Amniotic stem cell (primary cell): ENCODE measurements at regions not wholly inside any gene's neighbourhood (a gene's known extent, or its start where the extent isn't known, plus 50 kb on each side); places are given as distances from the start of the nearest gene placed in this dataset.

Source experiments
- DNase-seq: peaks from one replicate; lab custom pipeline; 2025; lab: John Stamatoyannopoulos, UW

DNA sequence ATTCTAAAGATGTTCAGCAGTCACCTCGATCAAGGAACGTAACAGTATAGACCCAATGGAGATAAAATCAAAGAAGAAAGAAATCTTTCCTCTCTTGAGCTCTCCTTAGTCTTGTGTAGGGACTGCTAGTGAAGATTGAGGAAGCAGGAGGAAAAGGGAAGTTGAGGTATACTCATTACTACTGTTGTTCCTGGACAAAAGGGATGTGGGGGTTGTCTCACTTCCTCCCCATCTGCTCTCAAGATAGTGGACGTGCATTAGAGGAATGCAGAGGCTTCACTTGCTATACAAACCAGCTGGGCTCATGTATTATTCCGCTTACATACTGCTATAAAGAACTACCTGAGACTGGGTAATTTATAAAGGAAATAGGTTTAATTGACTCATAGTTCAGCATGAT is 208.9 kb upstream of the ARHGEF9 start:
- DNase-seq = no peak

DNA sequence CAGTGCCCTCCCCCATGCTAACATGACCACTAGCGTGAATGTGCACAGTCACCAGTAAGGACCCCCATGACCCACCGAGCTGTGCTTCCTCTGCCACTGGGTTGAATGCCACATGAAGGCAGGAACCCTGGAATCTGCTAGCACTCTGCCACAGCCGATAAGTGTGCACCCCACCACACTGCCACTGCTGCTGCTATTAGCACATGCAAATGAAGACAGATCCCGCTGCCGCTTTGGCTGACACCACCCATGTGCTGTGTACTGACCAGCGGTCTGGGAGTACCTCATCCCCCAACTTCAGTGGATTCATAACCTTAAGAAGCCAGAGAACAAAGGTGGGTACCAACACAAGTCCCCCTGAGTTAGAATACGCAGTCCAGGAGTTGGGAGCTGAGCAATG is 200.9 kb upstream of the ARHGEF9 start:
- DNase-seq = no peak

DNA sequence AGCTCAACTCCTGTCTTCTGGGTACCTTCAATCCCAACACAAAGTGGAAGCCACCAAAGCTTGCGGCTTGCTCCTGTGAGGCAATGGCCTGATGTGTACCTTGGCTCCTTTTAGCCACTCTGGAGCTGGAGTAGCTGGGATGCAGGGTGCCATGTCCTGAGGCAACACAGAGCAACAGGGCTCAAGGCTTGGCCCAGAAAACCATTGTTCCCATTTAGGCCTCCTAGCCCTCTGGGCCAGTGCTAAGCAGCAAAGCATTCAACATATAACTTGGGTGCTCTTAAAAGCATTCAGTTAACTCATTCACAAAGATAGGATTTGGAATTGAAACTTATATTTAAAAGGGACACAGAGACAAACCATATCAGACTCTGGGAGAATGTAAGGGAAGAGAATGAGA is 194.5 kb upstream of the ARHGEF9 start:
- DNase-seq = no peak

DNA sequence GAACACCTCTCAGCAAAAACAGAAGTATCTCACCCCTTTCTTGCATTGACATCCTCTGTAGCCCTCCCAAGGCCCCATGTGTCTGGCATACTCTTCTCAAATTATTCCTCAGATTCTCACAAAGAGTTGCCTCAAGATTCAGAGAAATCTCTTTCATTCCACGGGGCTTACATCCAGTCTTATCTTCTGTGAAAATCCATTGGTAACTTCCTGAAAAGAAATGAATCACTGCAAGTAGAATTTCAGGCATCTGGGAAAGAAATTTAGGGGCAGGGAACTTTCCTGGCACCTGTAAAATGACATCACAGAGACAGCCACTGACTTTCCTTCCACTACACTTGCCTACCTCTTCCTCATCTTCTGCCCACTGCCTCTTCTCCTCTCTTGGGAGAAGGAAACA is 182.5 kb upstream of the ARHGEF9 start:
- DNase-seq = no peak

DNA sequence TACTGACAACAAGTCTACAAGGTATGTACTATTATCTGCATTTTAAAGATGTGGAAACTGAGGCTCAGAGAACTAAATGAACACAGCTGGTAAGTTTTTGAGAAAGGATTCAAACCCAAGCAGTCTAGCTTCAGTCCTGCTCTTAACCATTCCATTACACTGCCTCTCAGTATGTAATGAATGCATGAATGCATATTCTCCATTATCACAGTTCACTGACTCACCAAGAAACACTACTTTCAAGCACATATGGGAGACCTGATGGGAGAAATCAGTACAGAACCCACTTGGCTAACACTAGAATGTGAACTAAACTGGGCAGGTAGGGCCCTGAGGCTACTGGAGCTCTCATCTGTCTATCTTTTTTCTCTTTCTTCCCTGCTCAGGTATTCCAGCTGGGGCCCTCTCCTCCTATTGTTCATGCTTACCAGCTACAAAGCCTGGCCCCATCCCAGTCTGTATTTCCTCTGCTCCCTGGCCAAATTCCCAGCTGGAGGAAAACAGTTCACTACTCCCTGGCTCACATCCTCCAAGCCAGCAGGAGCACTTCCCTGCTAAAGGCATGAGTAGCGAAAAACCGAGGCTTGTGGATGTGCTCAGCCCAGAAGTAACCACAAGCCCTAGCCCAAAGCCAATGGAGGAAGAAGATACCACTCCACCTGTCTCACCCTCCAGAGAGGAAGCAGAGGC is 178.2 kb upstream of the ARHGEF9 start:
- DNase-seq = no peak

DNA sequence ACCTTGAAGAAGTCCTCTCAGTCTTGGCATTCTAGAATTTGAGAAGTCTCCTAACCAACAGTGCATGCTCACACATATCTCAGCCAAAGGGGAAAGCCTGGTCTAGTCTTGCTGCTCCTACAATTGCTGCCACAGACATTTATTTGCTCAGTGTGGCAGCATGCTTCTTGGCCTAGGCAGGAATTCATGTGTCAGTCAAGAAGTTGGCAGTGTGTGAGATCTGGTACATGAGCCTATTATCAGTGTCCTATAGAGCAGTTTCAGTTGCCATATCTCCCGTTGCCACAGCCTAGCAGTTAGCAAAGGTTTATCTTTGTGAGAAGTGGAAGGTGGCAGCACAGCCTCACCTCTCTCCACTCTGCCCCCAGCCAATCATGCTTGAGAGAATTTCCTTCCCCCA is 176.9 kb upstream of the ARHGEF9 start:
- DNase-seq = no peak

DNA sequence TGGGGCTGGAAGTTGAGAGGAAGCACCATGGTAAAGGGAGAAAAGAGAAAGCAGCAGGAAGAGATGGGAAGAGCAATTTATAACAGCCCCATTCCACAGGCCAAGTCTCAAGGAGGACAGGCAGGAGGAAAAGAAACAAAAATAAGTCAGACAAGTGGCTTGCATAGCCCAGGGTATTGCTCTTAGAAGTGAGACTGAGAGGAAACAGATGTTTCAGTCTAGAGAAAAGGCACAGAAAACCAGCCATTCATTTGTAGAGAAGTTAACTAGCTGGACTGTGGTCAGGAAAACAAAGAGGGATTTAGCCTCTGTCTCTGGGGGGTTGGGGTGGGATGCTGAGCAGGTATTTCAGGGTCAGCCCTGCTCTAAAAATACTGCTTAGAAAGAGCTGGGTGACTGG is 175.0 kb upstream of the ARHGEF9 start:
- no peak for DNase-seq

DNA sequence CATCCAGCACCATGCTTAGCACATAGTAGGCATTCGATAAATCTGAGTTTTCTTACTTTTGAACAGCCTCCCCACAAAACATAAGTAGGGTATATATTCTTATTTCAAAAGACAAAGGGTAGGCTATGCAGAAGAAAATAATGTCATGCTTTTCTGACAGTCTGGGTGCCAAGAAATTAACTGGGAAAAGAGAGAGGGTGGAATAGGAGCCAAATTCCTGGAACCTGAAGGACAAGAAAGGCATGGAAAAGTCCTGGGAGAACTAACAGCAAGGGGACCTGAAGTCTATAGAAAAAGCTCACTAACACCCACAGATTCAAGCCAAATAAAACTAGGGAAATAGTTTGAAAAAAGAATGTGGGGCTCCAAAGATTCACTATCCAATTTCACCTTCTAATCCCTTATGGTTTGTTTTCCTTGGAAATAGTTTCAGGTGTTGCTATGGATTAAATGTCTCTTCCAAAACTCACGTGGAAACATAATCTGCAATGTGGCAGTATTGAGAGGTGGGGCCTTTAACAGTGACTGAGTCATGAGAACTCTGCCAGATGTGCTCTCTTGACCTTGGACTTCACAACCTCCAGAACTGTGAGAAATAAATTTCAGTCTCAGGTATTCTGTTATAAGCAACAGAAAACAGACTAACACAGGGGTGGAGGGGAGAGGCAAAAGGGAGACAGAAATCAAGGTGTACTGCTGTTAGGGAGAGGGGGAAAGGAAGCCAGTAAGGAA is 173.3 kb upstream of the ARHGEF9 start:
- DNase-seq = no peak

DNA sequence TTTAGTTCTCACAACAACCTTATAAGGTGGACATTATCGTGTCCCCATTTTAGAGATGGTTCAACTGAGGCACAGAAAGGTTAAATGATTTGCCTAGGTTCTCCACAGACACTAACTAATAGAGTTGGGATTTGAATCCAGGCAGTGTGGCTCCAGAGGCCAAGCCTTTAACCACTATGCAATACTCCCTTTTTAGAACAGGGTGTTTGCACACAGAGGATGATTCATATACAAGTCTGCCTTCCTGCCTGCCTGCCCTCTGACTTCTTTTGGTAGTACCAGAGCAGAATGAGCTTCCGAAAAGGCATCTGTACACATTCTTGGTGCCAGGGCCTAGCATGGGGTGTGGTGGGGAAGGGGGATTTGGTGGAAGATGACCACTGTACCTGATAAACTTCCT is 150.8 kb upstream of the ARHGEF9 start:
- no peak for DNase-seq

DNA sequence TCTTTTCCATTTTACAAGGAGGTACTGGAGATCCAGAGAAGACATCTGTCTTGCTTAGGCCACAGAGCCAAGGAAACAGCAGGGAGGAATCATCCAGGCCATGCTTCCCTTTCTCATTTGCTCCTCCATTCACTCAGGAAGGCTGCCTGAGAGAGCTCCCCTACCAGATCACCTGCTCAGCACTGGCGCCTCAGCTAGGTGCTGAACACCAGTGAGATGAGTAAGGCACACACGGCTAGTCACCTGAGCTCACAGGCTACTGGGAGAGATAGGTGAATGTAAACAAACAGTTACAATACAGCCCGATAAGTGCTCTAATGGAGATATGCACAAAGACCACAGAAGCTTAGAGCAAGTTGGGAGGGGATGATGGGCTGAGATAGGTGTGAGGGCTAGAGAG is 149.8 kb upstream of the ARHGEF9 start:
- DNase-seq = no peak

DNA sequence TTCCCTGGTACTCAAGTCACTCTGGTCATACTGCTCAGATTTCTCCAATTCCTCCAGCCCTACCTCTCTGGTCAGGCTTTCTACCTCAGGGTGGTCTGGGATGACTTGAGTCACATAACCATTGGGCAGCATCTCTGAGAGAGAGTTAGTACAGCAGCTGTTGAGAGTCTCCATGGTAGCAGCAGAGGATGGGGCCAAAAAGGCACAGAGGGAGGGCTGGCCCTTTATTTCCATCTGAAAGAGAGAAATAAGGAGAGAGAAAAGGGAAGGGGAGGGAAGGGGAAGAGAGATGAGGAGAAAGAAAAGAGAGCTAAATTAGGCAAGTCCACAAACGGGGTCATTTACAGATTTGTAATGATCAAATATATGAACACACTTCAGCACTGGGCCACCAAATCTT is 149.1 kb upstream of the ARHGEF9 start:
- no peak for DNase-seq

DNA sequence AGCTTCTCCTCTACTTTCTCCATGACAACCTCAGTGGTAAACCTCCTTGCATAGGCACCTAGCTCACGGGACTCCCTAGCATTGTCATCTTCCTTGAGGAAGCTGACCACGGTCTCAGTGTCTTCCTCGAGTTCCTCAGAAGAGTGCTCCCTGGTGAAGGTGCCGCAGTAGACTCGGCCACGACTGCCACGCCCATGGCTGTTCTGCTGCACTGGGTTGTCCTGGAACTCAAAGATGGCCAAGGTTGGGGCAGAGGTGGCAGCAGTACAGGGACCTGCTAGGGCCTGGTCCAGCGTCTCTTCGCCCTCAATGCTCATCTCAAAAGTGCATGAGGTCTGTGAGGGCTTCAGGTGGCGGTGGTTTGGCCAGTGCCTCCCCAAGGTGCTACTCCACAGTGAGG is 147.9 kb upstream of the ARHGEF9 start:
- no peak for DNase-seq

DNA sequence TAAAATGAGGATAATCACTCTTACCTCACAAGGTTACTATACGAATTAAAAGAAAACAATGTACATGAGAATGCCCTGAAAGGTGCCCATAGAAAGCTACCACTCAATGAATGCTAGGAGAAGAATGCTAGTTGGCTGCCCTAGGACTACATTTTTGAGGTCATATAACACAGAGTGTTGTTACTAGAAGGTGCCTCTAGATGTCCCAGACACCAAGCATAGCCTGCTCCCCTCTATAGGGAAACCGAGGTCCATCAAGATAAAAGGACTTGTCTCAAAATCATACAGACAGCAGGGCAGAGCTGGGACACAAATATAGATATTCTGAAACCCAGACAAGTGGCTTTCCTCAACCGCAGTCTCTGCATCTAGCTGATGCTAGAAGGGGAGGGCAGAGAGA is 147.0 kb upstream of the ARHGEF9 start:
- no peak for DNase-seq

DNA sequence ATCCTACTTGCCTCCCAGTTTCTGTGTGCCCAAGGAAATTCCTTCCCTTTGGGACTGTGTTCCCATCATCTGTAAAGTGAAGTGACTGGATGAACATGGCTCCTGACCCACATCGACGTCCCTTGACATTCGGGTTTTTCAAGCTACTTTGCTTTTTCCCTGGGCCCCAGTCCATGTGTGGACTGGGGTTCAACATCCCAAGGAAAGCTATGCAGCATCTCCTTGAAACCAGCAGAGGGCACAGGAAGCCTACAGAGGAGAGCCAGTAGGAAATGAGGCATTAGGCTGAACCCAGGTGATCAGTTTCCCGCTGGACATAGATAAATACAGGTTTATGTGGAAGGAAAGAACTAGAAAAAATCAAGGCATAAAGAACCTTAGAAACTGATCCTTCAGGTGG is 145.1 kb upstream of the ARHGEF9 start:
- DNase-seq = peak; percentile 16

DNA sequence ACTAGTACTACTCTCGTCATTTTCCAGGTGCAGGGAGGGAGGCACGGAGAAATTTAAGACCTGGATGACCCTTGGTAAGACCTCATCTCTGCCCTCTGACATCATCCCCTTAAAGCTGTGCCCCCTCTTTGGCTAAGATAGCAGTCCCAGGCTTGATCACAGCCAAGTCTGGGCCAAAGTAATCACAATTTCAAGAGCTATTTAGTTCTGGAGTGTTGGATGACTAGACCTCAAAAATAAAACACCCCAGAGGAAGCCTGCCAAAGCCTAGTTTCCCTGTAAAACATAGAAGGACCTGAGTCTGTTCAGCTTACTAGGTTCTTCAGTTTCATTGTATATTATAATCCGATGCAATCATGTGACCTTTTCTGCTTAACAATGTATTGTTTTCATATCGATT is 144.6 kb upstream of the ARHGEF9 start:
- DNase-seq = no peak

DNA sequence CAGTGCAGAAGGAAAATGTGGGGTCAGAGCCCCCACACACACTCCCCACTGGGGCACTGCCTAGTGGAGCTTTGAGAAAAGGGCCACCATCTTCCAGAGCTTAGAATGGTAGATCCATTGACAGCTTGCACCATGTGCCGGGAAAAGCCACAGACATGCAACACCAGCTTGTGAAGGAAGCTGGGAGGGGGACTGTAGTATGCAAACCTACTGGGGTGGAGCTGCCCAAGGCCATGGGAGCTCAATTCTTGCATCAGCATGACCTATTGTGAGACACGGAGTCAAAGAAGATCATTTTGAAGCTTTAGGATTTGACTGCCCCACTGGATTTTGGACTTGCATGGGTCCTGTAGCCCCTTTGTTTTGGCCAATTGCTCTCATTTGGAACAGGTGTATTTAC is 142.8 kb upstream of the ARHGEF9 start:
- DNase-seq = no peak

DNA sequence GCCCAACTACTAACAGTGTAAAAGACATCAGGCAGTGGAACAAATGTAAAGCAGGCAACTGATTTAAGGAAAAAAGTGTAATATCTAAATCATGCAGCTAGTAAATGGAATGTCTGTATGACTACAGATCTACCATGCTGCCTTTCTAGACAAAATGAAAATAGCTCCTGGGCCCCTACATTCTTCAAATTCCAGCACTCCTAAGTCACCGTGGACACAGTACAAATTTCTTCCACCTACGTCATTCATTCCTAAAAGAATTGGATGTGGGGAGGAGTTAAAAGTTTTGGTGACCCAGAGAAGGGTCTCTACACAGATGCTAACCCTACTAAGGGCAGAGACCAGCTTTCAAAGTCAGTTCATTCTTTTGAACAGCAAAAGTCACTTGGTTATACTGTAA is 137.2 kb upstream of the ARHGEF9 start:
- DNase-seq = peak; percentile 0

DNA sequence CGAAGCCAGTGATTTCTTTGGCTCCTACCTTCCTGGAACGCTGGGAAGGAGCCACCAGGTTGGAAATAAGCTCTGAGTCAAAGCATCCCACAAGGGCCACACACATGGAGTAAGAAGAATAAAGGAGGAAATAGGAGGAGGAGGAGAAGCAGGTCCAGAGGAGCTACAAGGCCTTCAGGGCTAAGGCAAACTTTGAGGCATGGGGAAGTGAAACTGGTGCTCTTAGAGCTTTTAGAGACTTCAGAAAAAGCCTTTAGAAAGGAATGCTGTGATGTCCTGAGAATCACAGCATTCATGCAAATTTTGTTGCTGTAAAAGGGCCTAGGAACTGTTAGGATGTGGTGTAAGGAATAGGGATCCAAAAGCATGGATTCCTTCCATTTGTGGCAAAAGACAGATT is 135.9 kb upstream of the ARHGEF9 start:
- DNase-seq = no peak

DNA sequence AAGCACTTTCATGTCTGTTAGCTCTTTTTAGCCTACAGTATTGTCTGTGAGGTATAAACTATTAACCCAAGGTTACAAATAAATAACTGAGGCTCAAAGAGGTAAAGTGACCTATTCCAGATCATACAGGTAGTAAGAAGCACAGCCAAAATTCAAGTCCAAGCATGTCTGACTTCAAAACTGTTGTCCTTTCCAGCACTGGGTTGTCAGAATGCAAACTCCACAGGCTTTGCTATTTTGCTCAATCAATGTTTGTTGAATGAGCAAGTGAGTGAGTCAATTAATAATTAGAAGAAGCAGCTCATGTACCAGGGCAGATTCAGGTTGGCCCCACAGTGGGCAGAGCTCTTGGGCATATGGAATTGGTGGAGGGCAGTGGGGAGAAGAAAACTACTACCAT is 134.1 kb upstream of the ARHGEF9 start:
- no peak for DNase-seq

DNA sequence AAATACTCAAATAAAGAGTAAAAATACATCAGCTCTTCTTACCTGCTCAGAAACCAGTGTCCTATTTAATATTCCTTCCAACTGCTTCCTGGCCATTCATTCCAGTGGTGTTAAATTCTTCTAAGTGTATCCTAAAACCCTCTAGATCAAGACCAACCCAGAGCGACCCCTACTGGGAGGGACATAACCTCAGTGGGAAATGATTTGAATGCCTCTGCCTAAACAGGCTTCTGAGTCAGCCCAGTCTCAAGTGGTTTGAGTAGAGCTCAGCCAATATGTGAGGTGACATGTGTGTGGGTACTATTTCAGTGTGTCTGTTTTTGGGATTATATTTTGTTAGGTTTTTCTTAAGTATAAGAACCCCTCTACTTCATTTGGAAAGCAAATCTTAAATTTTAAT is 133.6 kb upstream of the ARHGEF9 start:
- DNase-seq = peak; percentile 11

DNA sequence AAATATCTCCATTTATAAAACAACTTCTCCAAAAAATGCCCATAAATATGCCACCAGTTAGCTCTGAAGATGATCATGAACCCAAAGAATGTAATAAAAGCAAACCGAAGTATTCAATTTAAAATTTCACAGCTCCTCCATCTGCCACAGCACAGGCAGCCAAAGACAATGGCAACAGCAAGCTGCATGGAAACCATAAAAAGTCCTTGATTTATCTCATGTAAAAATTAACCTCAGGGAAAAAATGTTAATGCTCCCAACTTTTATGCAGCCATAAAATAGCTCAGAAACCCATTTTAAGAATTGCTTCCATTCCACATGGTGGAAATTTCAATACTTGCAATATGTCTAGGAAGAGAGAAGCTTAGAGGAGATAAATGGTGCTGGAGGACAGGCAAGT is 132.3 kb upstream of the ARHGEF9 start:
- no peak for DNase-seq

DNA sequence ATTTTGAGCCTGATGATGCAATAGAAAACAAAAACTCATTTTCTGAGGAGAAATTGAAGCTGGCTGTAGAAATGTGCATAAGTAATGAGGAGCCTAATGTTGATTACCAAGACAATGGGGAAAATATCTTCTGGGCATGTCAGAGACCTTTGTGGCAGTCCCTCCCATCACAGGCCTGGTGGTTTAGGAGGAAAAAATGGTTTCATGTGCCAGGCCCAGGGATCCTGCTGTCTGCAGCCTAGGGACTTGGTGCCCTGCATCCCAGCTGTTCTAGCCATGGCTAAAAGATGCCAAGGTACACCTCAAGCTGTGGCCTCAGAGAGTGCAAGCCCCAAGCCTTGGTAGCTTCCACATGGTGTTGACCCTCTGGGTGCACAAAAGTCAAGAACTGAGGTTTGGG is 128.7 kb upstream of the ARHGEF9 start:
- no peak for DNase-seq

DNA sequence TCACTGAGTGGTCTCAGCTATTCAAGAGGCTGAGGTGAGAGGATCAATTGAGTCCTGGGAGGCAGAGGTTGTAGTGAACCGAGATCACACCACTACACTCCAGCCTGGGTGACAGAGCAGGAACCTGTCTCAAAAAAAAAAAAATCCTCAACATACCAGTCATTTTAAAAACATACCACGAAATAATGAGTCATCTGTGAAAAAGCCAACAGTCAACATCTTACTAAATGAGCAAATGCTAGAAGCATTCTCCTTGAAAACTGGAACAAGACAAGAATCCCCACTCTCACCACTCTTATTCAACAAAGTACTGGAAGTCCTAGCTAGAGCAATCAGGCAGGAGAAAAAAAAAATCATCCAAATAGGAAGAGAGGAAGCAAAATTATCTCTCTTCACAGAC is 104.0 kb upstream of the ARHGEF9 start:
- peak; percentile 14 for DNase-seq
